ENCODE measurements at regions not wholly inside any gene's neighbourhood (a gene's known extent, or its start where the extent isn't known, plus 50 kb on each side); places are given as distances from the start of the nearest gene placed in this dataset.

DNA sequence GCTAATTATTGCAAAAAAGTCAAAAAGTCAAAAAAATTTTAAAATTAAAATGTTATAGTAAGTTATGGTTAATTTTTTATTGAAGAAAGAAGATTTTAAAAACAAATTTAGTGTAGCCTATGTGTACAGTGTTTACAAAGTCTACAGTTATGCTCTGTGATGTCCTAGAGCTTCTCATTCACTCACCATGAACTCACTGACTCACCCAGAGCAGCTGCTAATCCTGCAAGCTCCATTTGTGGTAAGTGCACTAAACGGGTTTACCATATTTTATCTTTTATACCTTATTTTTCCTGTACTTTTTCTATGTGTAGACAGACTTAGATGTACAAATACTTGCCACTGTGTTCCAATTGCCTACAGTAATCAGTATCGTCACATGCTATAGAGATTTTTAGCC, 788.2 kb downstream of the DSC3 start:
- no peak overlapping the region for H3K27ac Mint-ChIP-seq
- no peaks in the 10 kb centered on the region for H3K27me3 Mint-ChIP-seq
- no peaks in the 10 kb centered on the region for H3K36me3 Mint-ChIP-seq (ENCODE audit: low read depth)
- no peak for ATAC-seq (replicated peaks)
- no peak overlapping the region for H3K4me3 Mint-ChIP-seq
- H3K9me3 Mint-ChIP-seq: peaks cover 22% of the 10 kb centered on the region
- no peaks in the 10 kb centered on the region for H3K4me1 Mint-ChIP-seq

DNA sequence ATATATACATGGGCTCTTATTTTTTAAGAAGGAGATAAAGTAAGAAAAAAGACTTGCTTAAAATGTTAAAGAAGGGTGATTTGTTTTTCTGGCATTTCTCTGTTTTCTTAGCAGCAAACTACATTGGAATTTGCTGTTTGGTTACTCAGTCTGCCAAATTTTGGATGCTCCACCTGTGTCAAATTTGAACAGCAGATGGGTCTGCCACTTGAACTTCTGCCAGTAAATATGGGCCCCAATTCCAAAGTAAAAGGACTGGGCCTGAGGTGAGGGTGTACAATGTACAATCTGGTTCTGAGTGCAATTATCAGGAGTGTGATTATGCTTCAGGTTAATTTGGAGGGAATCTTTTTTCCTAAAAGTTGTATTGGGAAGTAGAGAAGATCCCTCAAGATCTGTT, 794.5 kb downstream of the DSC3 start:
- no peaks in the 10 kb centered on the region for H3K36me3 Mint-ChIP-seq (ENCODE audit: low read depth)
- H3K9me3 Mint-ChIP-seq: peaks cover 15% of the 10 kb centered on the region
- no peaks in the 10 kb centered on the region for H3K27me3 Mint-ChIP-seq
- no peak overlapping the region for H3K4me3 Mint-ChIP-seq
- ATAC-seq (replicated peaks): no peak
- no peak overlapping the region for H3K27ac Mint-ChIP-seq
- no peaks in the 10 kb centered on the region for H3K4me1 Mint-ChIP-seq

DNA sequence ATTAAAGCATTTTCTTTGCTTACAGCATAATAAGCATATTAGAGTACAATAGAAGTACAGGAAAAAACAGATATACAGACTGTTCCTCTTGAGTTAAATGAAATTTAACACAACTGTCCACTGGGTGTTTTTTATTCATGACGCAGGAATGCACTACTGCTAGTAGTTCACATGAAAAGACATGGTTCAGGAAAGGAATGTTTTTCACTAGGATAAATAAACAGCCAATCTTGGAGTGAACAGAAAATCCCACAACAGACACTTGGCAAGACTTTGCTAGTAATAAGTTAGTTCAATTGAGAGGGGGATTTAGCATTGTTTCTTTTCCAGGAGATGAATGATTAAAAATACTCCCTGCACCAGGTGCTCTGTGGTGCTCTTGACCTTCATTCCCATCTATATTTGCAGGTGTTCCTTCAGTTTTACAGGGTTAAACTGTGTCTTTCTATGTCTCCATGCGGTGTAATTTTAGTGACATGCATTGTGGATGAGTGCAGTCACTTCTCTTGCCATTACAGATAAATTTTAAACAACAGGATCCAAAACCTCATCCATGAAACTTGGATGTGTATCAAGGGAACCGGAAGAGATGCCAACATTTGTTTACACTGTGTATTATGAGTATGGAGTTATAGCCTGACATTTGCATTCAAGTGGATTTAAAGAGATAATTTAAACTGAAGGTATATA, 796.6 kb downstream of the DSC3 start:
- peaks cover 14% of the 10 kb centered on the region for H3K9me3 Mint-ChIP-seq
- no peaks in the 10 kb centered on the region for H3K27me3 Mint-ChIP-seq

DNA sequence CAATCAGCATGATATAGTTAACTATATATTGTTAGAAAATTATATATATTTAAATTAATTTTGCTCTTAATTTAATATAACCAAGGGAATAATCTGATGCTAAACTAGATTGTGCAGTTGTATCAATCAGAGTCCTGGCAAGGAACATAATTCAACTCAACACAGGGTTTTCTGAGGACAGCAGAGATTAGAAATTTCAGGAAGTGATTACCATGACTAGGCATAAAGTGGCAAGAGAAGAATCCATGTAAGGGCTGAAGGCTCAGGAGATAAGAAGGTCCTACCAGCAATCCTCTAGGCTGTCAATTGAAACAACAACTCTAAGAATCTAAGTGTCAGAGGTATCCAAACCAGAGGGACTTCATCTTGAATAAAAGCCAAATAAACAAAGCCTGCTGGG, 807.8 kb downstream of the DSC3 start:
- H3K4me1 Mint-ChIP-seq: no peaks in the 10 kb centered on the region
- no peak for ATAC-seq (replicated peaks)
- H3K9me3 Mint-ChIP-seq: peaks cover 26% of the 10 kb centered on the region
- no peak overlapping the region for H3K4me3 Mint-ChIP-seq
- H3K36me3 Mint-ChIP-seq (ENCODE audit: low read depth): no peaks in the 10 kb centered on the region
- no peaks in the 10 kb centered on the region for H3K27me3 Mint-ChIP-seq
- H3K27ac Mint-ChIP-seq: no peak overlapping the region

More for the DNA sequence above, 796.6 kb downstream of the DSC3 start:
- H3K4me3 Mint-ChIP-seq: no peak overlapping the region
- H3K27ac Mint-ChIP-seq: no peak overlapping the region
- H3K36me3 Mint-ChIP-seq (ENCODE audit: low read depth): no peaks in the 10 kb centered on the region
- no peak for ATAC-seq (replicated peaks)
- H3K4me1 Mint-ChIP-seq: no peaks in the 10 kb centered on the region

DNA sequence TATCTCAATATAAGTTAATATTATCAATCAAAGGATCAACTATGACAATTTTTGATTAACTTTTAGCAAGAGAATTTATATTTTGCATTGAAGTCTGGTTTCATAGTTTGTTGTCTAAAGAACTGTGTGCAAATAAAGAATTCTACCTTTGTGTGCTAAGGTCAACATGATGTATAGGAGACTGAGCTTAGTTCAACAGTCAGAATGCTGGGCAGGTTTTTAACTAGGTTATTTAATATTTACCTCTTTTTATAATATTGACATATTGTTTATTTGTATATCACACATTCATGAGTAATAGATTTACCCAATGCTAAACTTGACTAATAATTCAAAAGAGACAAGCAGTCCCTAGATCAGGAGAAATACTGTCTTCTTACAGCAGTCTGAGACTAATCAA, 831.4 kb downstream of the DSC3 start:
- ATAC-seq (replicated peaks): no peak
- Mint-ChIP-seq H3K9me3 (peaks cover 4% of the 10 kb centered on the region), H3K4me1 (no peaks in the 10 kb centered on the region), H3K36me3 (ENCODE audit: low read depth) (no peaks in the 10 kb centered on the region), H3K27ac (no peak overlapping the region), H3K4me3 (no peak overlapping the region), H3K27me3 (no peaks in the 10 kb centered on the region)

DNA sequence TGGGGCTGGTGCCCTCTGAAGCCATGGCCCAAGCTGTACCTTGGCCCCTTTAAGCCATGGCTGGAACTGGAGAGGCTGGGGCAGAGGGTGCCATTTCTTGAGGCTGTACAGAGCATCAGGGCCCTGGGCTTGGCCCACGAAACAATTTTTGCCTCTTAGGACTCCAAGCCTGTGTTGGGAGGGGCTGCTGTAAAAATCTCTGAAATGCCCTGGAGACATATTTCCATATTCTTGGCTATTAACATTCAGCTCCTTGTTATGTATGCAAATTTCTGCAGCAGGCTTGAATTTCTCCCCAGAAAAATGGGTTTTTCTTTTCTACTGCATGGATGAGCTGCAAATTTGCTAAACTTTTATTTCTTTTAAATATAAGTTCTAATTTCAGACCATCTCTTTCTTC, 834.0 kb downstream of the DSC3 start:
- H3K27me3 Mint-ChIP-seq: no peaks in the 10 kb centered on the region
- peaks cover 4% of the 10 kb centered on the region for H3K9me3 Mint-ChIP-seq
- ATAC-seq (replicated peaks): no peak
- no peaks in the 10 kb centered on the region for H3K4me1 Mint-ChIP-seq
- no peak overlapping the region for H3K27ac Mint-ChIP-seq
- H3K4me3 Mint-ChIP-seq: no peak overlapping the region
- no peaks in the 10 kb centered on the region for H3K36me3 Mint-ChIP-seq (ENCODE audit: low read depth)

DNA sequence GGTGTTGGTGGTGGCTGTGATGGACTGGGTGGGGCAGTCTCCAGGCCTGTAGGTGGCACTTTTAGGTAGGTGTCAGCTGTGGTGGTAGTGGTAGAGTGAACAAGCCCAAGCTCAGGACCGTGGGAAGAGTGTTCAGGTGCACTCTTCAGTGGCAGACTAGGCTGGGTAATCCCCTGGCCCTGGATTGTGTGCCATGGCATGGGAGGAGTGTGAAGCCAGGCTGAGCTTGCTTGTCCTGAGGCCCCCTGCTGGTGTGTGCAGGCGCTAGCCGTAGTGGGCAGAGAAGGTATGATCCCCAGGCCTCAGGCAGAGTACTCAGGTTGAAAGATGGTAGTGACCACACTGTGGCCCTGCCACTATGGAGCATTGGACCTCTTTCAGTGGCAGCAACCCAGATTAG, 850.3 kb downstream of the DSC3 start:
- ATAC-seq (replicated peaks): no peak
- H3K36me3 Mint-ChIP-seq (ENCODE audit: low read depth): no peaks in the 10 kb centered on the region
- H3K9me3 Mint-ChIP-seq: peaks cover 16% of the 10 kb centered on the region
- H3K4me3 Mint-ChIP-seq: no peak overlapping the region
- no peaks in the 10 kb centered on the region for H3K27me3 Mint-ChIP-seq
- H3K4me1 Mint-ChIP-seq: no peaks in the 10 kb centered on the region
- H3K27ac Mint-ChIP-seq: no peak overlapping the region

DNA sequence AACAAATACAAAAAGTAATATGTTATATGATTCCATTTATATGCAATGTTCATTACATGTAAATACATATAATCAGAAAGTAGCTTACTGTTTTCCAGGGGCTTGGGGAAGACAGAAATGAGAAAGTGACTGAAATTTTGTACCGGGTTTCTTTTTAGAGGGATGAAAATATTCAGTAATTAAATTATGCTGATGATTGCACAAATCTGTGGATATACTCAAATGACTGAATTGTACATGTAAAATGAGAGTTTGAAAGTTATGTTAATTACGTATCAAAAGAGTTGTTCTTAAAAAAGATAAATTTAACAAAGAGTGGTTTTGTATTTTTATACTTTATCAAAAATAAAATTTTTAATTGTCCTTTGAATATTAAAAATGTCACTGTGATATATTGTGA, 856.3 kb downstream of the DSC3 start:
- H3K27me3 Mint-ChIP-seq: no peaks in the 10 kb centered on the region

DNA sequence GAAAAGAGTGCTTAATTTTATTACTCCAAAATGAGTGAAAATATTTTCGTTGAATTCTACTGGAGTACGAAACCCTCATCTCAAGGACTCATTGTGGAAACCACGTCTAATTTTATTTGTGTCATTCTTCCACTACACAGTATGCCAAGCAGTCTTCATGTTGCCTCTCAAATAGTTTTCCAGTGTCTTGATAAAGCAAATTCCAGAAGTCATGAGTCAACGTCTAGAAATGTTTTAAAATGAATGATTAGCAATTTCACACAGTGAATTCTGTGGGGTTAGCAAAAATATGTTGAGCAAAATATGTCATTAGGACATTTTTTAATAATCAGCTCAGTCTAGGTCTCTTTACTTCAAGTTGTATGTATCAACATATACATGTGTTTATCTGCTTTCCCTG, 865.5 kb downstream of the DSC3 start:
- ATAC-seq (replicated peaks): no peak
- H3K27ac Mint-ChIP-seq: no peak overlapping the region
- H3K4me3 Mint-ChIP-seq: no peak overlapping the region
- H3K4me1 Mint-ChIP-seq: no peaks in the 10 kb centered on the region
- peaks cover 10% of the 10 kb centered on the region for H3K9me3 Mint-ChIP-seq
- no peaks in the 10 kb centered on the region for H3K36me3 Mint-ChIP-seq (ENCODE audit: low read depth)
- H3K27me3 Mint-ChIP-seq: no peaks in the 10 kb centered on the region

More for the DNA sequence above, 856.3 kb downstream of the DSC3 start:
- Mint-ChIP-seq H3K36me3 (ENCODE audit: low read depth) (no peaks in the 10 kb centered on the region), H3K4me1 (no peaks in the 10 kb centered on the region), H3K9me3 (peaks cover 13% of the 10 kb centered on the region), H3K4me3 (no peak overlapping the region), H3K27ac (no peak overlapping the region)
- no peak for ATAC-seq (replicated peaks)

DNA sequence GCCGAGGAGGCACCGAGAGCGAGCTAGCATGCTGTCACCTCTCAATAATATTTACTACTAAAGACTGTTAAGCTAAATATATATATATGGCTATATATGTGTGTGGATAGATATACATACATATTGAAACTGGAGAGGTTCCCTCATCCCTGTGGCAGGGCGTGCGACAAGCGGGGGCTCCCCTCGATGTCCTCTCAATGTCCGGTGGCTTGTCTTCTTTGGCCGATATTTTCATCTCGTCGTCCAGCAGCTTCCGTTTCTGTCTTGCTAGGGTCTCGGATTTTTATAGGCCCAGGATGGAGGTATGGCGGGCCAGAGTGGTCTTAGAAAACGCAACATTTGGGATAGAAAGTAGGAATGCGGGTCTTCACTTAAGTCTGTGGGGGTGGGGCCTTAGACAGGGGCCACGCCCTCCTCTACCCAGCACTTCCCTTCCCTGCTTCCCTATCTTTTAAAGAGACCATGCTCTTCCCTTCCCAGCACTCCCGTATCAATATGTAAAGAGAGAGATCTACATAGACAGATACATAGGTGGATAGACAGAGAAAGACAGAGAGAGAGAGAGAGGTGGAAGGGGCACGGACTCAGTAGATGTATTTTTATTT, 866.8 kb downstream of the DSC3 start:
- Mint-ChIP-seq H3K4me3 (no peak overlapping the region), H3K27me3 (no peaks in the 10 kb centered on the region), H3K4me1 (no peaks in the 10 kb centered on the region), H3K27ac (no peak overlapping the region), H3K9me3 (peaks cover 10% of the 10 kb centered on the region), H3K36me3 (ENCODE audit: low read depth) (no peaks in the 10 kb centered on the region)
- no peak for ATAC-seq (replicated peaks)

DNA sequence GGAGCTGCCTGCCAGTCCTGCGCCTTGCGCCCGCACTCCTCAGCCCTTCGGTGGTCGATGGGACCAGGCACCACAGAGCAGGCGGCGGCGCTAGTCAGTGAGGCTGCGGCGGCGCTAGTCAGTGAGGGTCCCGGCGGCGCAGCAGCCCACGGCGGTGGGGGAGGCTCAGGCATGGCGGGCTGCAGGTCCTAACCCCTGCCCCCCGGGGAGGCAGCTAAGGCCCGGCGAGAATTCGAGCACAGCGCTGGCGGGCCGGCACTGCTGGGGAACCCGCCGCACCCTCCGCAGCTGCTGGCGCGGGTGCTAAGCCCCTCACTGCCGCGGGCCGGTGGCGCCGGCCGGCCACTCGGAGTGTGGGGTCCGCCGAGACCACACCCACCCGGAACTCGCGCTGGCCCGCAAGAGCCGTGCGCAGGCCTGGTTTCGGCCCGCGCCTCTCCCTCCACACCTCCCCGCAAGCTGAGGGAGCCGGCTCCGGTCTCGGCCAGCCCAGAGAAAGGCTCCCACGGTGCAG, 867.4 kb downstream of the DSC3 start:
- H3K4me3 Mint-ChIP-seq: no peak overlapping the region
- no peaks in the 10 kb centered on the region for H3K27me3 Mint-ChIP-seq
- no peak for ATAC-seq (replicated peaks)
- no peaks in the 10 kb centered on the region for H3K36me3 Mint-ChIP-seq (ENCODE audit: low read depth)
- peaks cover 10% of the 10 kb centered on the region for H3K9me3 Mint-ChIP-seq
- no peaks in the 10 kb centered on the region for H3K4me1 Mint-ChIP-seq
- no peak overlapping the region for H3K27ac Mint-ChIP-seq

DNA sequence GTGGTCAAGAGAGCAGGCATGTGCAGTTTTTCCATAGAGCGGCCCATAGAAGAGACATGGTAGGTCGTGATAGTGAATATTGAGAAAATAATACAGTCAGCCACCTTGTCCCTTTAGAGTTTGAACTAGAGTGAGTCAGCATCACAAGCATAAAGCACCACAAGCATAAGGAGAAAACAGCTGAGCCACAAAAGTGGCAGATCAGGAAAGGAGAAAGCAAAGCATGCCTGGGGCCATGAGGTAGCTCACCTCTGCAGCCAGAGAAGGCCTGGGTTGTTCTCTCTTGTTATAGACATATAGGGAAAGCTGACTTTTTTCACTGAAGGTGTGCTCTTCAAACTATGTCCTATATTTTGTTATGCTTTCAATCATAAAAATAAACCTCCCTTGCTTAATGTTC, 879.0 kb downstream of the DSC3 start:
- no peak overlapping the region for H3K27ac Mint-ChIP-seq
- no peaks in the 10 kb centered on the region for H3K27me3 Mint-ChIP-seq
- H3K4me3 Mint-ChIP-seq: no peak overlapping the region
- H3K36me3 Mint-ChIP-seq (ENCODE audit: low read depth): no peaks in the 10 kb centered on the region
- H3K9me3 Mint-ChIP-seq: peaks cover 21% of the 10 kb centered on the region
- no peaks in the 10 kb centered on the region for H3K4me1 Mint-ChIP-seq
- no peak for ATAC-seq (replicated peaks)

DNA sequence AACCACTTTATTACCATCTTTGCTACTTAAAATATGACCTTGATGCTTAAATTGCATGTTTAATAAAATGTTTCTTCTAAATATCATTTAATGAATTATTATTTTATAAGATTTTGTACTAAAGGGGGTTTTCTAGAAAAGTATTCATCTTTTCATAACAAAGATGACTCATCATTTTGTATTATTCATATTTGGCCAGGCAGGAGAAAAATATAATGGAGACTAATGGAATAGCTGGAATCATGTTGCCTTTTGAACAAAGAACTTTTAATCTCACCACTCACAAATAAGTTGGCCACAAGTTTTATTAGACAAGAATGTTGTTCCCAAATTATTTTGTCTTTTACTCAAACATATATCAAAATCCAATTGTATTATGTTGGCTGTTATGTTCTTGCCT, 882.4 kb downstream of the DSC3 start:
- peaks cover 14% of the 10 kb centered on the region for H3K9me3 Mint-ChIP-seq
- no peaks in the 10 kb centered on the region for H3K4me1 Mint-ChIP-seq
- no peaks in the 10 kb centered on the region for H3K27me3 Mint-ChIP-seq
- H3K4me3 Mint-ChIP-seq: no peak overlapping the region
- no peak for ATAC-seq (replicated peaks)
- H3K36me3 Mint-ChIP-seq (ENCODE audit: low read depth): no peaks in the 10 kb centered on the region
- H3K27ac Mint-ChIP-seq: no peak overlapping the region

DNA sequence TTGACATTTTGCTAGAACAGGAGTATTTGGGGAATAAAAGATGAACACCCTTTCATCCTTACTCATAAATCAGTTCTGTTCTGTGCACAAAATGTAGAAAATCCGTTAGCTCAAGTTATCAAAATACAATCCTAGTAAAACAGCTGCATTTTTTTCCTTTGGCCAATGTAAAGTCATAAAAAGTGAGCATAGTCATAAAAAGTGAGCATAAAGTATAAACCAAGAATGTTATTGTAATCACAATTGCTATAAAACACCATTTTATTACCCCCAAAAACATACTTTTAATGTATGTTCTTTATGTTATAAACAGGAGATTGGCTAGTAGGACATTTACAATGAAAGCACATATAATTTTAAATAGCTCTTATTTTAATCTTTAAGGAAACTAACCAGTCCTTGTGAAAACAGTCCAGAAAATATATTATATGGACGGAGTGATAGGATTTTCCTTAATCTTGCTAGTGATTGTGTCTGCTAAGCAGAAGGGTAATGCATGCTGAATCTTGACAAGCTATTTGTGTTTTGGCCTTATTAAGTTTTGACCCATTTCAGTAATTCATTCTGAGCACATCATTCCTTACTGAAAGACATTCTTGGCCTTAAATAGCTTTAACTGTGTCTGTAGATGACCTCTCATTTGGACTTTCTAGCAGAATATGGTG, 891.8 kb downstream of the DSC3 start:
- peaks cover 18% of the 10 kb centered on the region for H3K9me3 Mint-ChIP-seq
- H3K27ac Mint-ChIP-seq: no peak overlapping the region
- ATAC-seq (replicated peaks): no peak
- no peaks in the 10 kb centered on the region for H3K27me3 Mint-ChIP-seq
- no peaks in the 10 kb centered on the region for H3K4me1 Mint-ChIP-seq
- H3K36me3 Mint-ChIP-seq (ENCODE audit: low read depth): no peaks in the 10 kb centered on the region
- no peak overlapping the region for H3K4me3 Mint-ChIP-seq

DNA sequence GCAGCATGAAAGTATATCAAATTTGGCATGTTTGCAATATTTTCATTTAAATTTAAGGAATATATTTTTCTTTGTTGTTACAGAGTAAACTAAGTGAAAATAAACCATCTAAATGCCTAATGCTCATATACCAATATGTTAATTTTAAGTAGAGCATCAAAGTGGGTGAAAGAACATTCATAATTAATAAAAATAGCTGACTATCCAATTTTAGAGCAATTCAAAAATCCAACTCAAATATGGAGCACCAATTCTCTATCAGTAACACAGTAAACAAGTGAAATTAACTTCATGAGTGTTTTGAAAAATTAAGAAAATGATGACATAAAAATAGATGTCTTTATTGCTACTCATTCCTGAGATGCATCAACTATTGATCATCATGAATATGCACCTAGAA, 893.0 kb downstream of the DSC3 start:
- Mint-ChIP-seq H3K4me3 (no peak overlapping the region), H3K27me3 (no peaks in the 10 kb centered on the region), H3K27ac (no peak overlapping the region), H3K4me1 (no peaks in the 10 kb centered on the region), H3K36me3 (ENCODE audit: low read depth) (no peaks in the 10 kb centered on the region), H3K9me3 (peaks cover 25% of the 10 kb centered on the region)
- ATAC-seq (replicated peaks): no peak

Measured in activated T-helper 17 cell treated with anti-CD3 and anti-CD28 coated beads, Interleukin-2, amount 50 U/mL, for 72 hours (primary cell).